HG03064 (cell line): ENCODE measurements at regions not wholly inside any gene's neighbourhood (a gene's known extent, or its start where the extent isn't known, plus 50 kb on each side); places are given as distances from the start of the nearest gene placed in this dataset.

Source experiments
- ATAC-seq: cut with Tn5 transposase; IDR thresholded peaks from one replicate; pipeline ENCODE4 v1.9.1; 2021; ENCODE audit warnings: low read depth; ENCODE audit not compliant: unreplicated experiment

DNA sequence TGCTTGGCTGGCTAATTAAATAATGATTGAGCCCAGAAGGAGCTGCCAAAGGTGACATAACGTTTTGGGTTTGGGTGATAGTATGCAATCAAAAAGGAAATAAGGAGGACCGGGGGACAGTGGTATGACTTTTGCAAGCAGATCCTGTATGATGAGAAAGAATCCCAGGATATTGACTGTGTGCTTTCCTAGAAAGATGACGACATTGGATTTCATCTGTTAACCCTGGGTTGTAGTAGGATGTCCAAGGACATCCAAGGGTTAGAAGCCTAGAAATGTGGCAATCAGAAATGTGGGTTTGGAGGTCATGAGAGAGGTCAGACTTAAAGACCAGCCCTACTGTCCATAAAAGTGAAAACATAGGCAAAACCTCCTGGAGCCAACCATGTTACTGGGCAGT is 50.3 kb upstream of the HMHB1 start:
- ATAC-seq, result no peak

DNA sequence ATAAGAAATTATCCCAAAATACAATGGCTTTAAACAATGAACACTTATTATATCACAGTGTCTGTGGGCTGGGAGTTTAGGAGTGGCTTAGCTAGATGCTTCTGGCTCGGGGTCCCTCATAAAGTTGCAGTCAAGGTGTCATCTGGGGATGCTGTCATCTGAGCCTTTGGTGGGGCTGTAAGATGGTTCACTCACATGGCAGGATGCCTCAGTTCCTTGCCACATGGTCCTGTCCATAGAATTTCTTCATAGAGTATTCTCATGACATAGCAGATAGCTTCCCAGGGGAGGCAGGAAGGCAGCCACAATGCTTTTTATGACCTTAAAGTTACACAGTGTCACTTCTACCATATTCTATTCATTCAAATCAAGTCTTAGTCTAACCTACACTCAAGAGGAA is 51.2 kb upstream of the HMHB1 start:
- ATAC-seq, result no peak

DNA sequence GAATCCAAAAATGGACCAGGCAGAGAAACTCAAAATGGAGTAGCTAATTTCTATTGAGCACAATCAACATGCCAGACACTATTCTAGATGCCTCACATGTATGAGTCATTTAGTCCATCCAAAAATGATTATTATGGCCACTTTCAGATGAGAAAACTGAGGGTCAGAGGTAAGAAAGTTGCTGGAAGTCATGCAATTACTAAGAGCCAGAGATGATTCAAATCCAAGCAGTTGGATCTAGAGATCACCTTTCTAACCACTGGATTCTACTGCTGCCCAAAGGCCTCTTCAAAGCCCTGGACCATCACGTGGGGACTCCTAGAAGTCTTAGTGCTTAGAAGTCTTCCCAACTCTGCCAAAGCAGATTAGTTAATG is 51.8 kb upstream of the HMHB1 start:
- ATAC-seq, result no peak

DNA sequence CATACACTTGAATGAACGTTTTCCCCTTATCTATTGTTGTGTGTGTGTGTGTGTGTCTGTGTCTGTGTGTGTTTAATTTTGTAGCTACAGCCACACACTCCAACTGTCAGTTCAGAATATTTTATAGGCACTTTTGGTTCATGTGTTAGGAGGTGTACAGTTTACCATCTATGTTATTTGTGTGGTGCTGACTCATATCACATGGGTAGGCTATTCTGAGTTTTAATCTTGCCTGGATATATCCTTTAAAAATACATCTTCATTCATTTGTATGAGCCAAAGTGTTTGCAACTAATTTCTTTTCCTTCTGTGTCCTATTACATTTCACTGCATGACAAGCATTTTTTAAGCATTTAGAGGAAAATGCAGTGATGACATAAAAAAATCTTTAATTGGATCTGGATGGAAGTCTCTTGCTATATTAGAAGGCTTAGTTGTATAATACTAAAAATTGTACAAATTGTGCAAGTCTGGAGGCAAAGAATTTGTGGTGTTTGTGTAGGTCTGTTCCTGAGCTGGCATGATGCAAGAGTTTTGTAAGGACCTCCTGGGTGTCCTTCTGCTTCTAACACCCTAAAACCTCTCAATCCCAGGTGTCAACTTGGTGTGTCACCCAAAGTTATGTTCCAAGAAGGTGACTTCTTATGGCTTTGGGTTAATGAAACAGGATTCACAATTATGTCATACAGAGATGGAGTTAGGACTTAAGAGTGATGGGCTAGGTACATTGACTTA is 52.4 kb upstream of the HMHB1 start:
- ATAC-seq, result no peak

DNA sequence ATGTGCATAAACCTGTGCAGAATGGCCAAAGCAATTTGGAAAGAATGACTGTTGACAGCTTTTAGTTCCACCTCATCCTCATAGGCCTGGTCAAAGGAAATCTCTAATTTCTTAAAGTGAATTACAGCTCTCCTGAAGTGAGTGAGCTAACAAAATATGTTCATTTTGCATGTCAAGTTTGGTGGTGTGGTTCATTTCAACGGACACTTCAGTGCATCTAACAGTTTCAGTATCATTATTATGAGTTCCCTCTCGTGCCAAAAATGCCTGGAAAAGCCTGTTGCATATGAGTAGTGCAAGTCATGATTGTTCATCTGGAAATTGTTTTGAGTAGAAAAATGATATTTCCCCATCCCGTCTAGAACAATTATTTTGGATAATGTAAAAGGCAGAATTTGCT is 53.2 kb upstream of the HMHB1 start:
- ATAC-seq, result no peak

DNA sequence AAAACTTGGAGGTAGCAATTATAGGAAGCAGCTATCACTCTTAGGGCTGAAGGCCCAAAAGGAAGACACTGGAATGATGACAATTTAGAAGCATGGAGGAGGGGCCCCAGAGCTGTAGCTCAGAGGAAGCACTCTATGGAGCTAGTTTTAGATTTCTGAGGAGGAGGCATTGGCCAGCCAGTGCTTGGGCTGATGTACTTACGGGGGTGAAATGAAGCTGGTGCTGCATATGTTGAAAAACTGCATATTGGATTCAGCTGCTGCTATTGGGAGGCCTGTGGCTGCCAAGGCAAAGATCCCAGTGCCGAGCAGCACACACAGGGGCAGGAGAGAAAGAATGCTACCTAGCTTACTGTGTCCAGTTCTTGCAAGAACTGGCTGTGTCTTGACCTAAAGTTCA is 53.9 kb upstream of the HMHB1 start:
- no peak for ATAC-seq

DNA sequence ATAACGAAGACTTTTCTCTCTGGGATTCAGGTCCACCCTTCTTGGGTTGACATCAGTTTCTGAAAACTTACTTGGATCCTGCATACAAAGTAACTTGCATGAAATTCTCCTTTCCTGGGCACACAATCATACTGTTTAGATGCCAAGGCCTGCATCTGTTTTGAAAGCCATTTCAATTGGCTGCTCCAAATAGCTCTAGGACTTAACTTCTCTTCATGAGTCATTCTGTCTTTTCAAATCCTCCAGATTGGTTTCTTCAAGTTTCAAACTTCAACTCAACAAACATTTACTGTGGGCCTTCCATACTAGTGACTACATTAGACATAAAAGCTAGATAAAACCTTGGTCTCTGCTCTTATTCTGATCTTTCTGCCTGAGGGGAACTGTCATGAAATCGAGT is 54.8 kb upstream of the HMHB1 start:
- ATAC-seq, result no peak

DNA sequence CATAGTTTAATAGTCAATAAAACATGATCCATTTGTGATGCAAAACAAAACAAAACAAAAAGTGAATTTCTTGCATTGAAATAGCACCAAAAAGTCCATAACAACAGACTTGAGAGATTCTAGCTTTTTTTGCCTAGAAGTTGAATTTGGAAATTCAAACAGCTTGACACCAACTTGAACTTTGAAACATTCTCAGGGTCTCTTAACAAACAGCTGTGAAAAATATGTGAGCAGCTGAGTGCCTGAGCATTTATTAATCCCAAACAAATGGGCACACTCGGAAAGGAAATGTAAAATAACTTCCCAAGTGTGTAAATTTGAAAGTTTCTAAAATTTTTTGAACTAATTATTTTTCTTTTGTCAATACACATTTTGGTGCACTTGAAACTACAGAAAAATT is 56.0 kb upstream of the HMHB1 start:
- no peak for ATAC-seq

DNA sequence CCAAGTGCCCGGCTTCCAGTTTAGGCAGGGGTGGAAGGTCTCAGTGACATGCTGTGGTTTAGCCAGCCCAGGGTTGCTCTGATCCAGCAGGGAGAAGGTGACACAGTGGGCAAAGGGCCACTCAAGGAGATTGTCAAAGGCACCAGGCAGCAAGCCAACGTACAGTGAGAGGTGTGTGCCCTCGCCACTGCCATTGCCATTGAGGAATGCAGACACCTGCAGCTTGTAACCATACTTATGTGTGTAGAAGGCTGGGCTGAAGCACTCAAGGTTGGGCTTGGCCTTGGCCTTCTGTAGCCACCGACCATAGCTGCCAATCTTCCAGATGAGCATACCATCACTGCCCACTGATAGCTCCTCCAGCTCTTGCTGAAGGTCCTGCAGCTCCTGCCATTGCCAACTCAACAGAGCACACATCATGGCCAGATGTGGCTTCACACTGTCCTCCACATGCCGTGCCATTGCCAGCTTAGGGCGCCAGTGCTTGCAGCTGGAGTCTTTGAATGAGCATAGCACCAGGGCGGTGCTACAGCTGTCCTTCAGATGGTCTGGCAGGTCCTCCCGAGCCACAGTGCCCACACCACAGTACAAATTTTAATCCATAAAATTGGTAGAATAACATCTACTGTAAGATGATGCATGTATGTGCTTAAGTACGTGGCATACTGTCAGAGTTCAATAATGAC is 59.7 kb upstream of the HMHB1 start:
- ATAC-seq, result no peak

DNA sequence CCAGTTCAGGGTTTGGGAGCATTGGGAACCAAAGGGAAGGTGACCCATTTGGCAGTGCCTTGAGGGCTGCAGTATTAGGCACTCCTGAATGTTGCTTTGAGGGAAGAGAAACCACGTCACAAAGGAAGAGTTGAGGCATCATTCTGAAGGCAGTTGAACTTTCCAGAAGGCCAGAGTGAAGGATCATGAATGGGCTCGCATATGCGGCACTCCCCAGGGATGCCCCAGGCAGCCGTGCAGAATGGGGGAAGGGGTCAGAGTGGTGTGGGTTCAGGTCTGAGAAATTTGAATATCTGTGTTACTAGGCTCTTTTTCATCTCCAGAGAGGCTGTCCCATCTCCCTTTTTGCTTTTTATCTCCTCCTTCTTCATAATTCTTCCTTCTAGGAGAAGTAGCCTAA is 60.6 kb upstream of the HMHB1 start:
- ATAC-seq, result no peak

DNA sequence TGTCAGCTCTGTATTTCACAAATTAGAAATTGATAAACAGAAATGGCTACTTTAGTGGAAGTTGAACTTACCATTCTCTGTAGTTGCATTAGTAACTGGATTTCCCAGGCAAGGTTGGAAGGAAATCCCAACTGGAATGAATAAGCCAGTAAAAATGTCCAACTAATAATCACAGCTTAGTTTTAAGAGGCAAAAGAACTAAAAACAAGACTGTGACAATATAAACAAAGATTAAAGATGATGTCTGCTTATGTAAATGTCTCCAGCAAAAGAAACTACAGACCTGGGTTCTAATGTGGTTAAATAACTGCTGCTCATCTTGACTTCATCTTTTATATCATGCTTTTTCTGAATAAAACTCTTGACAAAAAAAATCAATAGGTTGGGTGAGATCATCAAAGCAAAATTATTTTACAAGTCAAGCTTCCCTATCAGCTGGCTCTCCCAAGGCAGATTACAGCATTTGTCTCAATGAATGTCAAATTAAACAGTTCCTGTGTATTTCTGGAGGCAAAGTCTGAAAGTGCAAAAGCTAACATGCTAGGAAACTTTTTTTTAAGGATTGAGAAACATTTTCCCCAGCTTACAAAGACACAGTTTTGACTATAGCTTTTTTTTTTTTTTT is 62.3 kb upstream of the HMHB1 start:
- ATAC-seq, result no peak

DNA sequence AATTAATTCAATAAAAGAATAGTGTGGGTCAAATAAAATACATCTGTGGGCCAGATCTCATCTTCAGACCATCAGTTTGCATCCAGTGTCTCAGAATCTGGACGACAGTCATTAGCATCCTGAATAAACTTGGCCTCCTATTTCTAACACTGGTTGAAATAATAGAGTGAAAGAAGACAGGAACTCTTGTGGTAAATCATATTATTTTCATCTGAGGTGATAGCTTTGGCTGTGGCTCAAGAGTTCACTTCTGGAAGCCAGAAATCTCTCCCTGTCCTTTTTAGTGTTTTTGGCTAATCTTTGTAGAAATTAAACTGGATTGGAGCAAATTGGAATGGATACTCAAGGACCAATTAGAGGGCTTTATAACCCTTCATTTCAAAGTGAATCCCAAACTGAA is 63.4 kb upstream of the HMHB1 start:
- no peak for ATAC-seq

DNA sequence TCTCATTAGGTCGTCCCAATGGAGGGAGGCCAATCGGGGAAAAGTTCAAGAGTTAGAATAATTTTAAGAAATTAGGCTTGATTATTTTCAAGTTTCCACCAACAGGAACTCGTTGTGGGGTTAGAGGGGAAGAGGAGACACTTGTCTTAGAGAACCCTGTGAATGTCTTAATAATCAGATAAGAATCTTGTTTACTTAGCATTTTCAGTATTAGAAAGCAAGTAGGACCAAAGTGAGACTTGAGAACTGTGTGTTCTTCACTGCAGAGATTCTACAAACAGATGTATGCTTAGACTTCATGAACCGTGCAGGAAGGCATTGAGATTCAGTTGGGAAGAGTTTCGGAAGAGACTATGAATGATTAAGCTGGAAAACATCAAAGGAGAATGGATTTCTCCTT is 69.0 kb upstream of the HMHB1 start:
- ATAC-seq, result no peak

DNA sequence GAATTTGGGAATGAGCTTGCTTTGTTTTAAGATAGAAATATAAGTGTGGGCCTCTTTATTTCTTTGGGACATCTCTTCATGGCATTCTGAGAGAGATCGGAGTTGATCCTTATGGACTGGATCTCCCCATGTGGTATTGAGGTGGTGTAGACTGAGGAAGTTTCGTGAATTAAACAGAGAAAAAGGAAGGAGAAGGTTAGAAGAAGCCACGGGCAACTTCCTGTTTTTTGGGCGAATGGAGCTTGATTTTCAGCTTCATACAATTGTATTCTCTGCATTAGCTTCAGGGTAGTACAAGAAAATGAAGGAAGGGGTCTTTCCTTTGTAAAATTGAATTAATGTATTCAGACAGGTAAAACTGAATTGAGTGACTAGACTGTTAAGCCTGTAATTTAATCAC is 70.5 kb upstream of the HMHB1 start:
- no peak for ATAC-seq

DNA sequence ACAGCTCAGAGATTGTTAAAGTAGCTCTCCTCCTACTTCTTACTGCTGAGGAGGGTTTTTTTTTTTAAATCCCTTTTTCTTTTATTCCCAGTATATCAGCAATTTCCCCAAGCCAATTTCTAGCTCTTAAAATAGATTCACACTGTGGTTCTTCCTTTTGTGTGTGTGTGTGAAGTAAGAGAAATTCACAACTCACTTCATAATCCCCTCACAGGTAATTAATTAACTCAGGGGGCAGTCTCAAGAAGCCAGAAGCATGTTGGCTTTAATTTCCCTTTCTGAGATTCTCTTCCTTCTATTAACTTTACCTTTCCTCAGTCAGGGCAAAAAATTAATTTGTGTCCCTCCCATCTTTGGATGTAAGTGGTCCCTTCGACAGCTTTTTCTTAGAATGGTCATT is 71.0 kb upstream of the HMHB1 start:
- ATAC-seq, result no peak

DNA sequence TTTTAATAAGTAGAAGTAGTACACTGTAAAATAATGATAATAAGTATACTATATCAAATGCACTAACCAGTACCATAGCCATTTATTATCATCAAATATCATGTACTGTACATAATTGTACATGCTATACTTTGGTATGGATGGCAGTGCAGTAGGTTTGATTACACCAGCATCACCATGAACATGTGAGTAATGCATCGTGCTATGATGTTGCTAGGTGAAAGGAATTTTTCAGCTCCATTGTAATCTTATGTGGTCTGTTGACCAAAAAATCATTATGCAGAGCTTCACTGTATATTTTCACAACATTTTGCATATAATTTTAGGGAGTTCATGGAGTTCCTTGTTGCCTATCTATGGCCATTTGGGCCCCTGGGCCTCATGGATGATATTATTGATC is 72.2 kb upstream of the HMHB1 start:
- ATAC-seq, result no peak

DNA sequence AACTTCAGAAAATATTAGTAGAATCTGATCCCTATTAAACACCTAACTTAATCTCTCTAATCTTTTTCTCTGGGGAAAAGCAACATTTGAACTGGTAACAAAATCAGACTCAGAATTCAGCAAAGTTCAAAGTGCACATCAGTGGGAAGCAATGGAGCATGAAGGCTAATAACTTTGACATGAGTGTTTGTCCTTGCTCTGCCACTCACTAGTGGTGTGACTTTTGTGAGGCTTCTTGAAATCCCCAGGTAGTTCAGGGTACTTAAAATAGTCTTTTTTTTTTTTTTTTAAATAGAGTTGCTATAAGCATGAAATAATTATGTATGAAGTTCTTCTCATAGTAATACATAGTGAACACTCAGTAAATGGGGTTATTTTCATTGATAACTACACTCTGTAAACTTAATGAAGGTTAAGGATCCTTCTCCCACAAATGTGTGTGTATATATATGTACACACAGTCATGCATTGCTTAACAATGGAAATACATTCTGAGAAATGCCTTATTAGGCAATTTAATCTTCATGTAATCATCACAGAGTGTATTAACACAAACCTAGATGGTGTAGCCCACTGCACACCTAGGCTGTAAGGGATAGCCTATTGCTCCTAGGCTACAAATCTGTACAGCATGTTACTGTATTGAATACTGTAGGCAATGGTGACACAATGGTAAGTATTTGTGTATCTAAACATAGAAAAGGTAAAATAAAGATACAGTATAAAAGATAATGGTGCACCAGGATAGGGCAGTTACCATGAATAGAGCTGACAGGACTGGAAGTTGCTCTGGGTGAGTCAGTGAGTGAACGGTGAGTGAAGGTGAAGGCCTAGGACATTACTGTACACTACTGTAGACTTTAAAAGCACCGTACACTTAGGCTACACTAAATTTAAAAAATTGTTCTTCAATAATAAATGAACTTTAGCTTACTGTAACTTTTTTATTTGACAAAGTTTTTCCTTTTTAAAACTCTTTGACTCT is 73.3 kb upstream of the HMHB1 start:
- no peak for ATAC-seq

DNA sequence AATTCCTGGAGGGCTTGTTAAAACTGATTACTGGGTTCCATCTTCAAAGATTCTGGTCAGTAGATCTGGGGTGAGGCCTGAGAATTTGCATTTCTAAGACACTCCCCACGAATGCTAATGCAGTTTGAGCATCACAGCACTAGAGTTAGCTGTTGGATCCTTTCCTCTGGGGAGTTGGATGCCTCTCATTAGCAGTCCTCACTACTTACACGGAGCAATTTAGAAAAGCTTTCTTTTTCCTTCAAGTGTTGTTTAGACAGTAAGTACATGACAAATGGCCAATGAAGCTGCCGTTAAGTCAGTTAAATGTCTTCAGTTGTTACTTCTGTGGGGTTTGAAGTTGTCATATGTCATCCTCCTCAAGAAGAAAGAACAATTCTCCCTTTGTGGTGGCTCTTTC is 74.9 kb upstream of the HMHB1 start:
- no peak for ATAC-seq

DNA sequence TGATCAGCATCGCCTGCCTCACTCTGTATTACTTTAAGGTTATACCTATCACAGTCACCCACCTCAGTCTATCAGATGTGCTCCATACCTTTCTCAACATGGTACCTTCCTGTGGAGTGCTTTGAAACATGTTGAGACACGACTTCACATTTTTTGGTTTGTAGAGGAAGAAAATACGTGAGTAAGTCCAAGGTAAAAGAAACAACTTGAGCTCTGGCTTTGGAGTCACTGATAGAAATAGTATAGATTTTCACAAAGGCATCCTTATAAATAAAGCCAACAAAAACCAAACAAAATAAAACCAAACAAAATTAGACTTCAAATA is 77.5 kb upstream of the HMHB1 start:
- ATAC-seq, result no peak

DNA sequence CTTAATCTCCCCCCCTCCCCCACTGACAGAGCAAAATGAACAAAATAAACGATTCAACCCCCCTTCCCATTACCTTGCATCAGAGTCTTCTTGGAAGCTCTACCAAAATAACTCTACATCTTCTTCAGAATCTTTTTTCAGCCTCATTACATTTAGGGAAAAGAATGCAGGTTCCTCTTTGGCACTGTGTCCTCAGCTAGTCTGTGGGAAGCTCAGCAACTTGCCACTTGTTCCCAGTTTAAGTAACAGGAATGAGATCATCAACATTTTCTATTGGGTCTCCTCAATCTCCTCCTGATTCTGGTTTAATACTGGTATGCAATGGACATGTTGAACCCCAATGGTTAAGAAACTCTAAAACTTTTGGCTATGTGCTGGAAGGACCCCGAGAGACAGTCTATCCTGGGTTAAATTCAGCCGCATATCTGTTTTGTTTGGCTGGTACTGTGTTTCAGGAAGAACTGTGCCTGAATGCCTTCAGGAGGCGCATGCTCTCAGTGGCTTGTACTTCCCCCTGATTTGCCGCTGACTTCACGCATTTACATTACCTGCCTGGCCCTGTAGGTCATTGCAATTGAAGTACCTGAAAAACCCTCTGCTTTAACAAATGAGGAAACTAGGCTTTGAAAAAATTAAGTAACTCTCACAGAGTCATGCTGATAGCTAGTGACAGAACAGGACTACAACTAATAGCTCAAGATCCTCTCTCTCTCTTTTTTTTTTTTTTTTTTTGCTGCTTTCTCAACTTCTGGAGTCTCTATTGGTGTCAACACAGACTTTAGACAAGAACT is 78.1 kb upstream of the HMHB1 start:
- no peak for ATAC-seq
